Adrenal gland (tissue), 5 donors: ENCODE measurements at regions not wholly inside any gene's neighbourhood (a gene's known extent, or its start where the extent isn't known, plus 50 kb on each side); places are given as distances from the start of the nearest gene placed in this dataset.

Experiments
- CTCF ChIP-seq, 6 experiments: fragments of 450-650 bp in 4 of 6; fragments of 200-600 bp in 2 of 6; sonication (generic) in 1 of 6; IDR thresholded peaks; 1 replicate in 5 of 6; 2 replicates in 1 of 6; pipeline versions ENCODE4 v1.5.1 to v1.8.0; 2016 to 2021; ENCODE audit warnings: antibody characterized with exemption in 6 of 6, mild to moderate bottlenecking in 2 of 6, moderate library complexity in 1 of 6
- POLR2A ChIP-seq, 2 donors: fragments of 450-650 bp; IDR thresholded peaks; one replicate each; pipeline ENCODE4 v1.6.1; 2017; ENCODE audit warnings: antibody characterized with exemption in 2 of 2, mild to moderate bottlenecking in 2 of 2, moderate library complexity in 1 of 2
- donor health status: DM: no; HTN: no; CAD: no.

GRCh38 chr5:171578829-171579491, 159.5 kb downstream of the FGF18 start:
- TF ChIP-seq CTCF (IDR thresholded peaks at IDR 0.05), result no peak
- TF ChIP-seq POLR2A (IDR thresholded peaks at IDR 0.05), result no peak
